GM18507 (cell line): ENCODE measurements at regions not wholly inside any gene's neighbourhood (a gene's known extent, or its start where the extent isn't known, plus 50 kb on each side); places are given as distances from the start of the nearest gene placed in this dataset.

Source experiments
- DNase-seq: peaks from one replicate; pipeline ENCODE4 v3.0.0; 2011; ENCODE audit warnings: low read depth; ENCODE audit not compliant: insufficient read length; ENCODE audit errors: extremely low spot score
- FAIRE-seq: peaks from 2 replicates; lab custom pipeline; 2011; peaks lifted over from hg19 to GRCh38; lab: Jason Lieb, UNC

DNA sequence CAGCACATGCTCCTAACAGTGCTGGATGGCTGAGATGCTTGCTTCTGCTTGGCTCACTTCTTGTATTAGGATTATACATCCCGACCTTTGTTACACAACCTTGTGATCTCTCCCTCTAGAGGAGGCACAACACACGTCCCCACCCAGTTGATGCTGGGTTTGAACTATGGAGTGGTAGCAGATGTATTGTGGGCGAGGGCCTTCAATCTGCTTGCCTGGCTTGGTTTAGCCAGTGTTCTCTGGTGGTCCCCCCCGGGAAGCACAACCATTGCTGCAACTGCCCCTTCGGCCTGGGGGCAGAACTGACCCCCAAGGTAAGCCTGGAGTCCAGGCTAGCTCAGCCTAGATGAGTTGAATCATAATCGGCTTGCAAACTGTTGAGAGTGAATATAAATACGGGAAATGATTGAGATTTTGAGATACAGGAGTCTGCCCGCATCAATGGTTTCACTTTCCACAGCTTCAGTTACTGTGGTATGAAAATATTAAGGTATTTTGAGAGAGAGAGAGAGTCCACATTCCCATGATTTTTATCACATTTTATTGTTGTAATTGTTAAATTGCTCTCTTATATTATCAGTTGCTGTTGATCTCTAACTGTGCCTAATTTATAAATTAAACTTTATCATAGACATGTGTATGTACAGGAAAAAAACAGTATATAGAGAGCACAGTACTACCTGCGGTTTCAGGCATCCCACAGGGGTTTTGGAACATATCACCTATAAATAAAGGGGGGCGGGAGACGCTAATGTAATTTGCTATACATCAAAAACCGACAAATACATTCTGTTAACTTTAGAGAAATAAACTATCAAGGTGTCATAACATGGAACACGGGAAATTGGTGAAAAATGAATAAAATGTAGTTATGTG is 482.0 kb upstream of the B3GAT1 start:
- no peak for DNase-seq
- no peak for FAIRE-seq

DNA sequence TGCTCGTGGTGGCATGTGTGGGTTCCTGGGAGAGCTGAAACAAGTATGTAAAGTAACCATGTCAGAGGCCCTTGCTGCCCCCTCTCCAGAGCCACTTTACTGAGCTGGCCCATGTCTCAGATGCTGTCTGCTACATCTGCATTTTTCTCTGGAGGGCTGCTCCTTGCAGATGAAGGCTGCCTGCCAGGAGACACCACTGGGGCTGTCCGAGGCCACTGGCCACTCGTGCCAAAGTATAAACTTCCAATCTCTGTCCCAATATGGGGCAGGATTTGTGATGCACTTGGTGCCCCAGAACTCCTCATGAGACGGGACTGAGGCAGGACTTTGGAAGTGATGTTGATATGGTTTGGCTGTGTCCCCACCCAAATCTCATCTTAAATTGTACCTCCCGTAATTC is 478.4 kb upstream of the B3GAT1 start:
- DNase-seq (no peak), FAIRE-seq (no peak)

DNA sequence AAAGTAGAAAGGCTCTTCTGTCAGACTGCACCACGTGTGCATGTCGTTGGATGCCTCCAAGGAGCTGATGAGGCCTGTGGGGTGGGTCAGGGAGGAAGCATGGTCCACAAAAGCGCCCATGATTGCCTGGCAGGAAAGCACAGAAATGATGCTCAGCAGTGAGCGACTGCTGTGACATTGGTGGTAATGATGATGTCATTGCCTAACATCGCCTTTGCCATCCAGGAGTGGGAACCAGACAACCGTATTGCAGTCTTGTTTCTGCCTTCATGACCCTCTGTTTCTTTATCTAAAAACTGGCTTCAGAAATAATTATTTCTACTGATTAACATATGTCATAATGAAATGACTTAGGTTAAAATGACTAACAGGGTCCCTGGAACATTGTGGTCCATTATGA is 477.8 kb upstream of the B3GAT1 start:
- no peak for FAIRE-seq
- no peak for DNase-seq

DNA sequence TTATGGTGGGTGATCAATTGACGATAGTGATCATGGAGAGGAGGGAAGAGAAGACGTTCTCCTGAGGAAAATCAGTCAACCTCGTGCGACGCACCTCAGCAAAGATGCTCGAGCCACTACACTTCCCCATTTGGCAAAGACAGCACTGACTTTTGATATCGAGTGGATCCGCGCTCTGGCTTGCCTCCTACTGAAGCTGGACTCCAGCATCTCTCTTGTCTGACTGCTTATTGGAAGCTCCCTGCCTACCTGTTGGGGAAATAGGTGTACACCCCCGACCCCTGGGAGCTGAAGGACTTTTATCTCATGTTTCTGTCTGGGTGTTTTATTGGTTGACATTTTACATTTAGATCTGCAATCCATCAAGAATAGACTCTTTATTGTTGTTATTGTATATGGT is 476.8 kb upstream of the B3GAT1 start:
- DNase-seq (no peak), FAIRE-seq (no peak)

DNA sequence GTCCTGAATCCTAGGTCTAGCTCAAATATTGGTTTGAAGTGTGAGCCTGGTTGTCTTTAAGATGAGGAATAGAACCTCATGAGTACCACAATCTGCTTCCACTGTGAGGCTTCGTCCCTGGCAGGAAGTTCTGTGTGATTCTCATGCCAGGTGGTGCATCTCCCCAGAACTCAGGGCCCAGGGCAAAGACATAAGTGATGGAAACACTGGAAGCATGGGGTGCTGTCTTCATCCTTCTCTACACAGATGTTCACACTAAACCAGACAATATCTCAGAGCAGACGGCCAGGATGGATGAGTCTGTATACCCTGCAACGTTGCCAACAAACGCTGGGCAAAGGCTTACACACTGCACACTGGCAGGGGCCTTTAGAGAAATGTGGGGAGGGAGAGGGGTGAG is 475.9 kb upstream of the B3GAT1 start:
- DNase-seq (no peak), FAIRE-seq (no peak)

DNA sequence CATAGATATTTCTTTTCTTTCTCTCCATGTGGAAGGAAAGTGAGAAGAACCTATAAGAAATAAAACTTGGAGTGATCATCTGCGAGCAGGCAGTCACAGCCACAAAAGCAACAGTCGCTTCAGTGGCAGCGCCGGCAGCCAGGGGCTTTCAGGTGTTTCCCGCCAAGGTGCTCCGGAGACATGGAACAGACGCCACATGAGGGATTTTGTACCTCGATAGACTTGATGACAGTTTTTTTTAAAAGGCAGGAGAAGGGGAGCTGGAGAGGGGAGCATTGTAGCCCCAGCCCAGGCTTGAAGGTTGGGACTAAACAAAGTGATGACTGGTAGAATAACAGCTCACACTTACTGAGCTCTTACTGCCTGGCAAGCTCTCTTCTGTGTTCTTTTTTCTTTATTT is 471.4 kb upstream of the B3GAT1 start:
- no peak for DNase-seq
- FAIRE-seq, result no peak

DNA sequence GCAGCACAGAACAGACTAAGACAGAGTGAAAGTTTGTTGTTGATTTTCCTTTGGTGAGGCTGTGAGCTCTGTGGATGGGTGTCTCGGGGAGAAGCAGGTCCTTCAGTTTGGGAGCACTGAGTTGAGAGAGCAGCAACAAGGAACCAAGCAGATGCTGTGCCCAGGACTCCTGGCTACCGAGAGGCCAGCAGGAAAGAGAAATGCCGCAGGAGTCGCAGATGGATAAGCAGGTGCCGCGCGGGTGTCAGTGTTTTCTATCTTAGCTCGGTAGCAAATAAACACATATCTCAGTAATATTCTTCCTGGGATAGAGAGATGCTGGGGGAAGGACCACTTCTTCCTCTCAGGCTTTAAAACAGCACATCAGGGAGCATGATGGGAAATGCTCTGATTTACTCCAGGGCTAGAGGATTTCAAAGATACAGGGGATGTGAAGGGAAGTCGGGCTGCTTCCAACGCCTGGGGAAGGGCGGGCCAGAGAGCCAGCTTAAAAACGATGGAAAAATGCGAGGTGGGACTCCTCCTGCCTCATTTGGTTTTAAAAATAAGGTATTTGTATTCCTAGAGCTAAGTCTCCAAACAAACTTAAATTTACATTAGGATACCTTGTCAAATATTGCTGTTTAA is 470.7 kb upstream of the B3GAT1 start:
- FAIRE-seq (no peak), DNase-seq (no peak)

DNA sequence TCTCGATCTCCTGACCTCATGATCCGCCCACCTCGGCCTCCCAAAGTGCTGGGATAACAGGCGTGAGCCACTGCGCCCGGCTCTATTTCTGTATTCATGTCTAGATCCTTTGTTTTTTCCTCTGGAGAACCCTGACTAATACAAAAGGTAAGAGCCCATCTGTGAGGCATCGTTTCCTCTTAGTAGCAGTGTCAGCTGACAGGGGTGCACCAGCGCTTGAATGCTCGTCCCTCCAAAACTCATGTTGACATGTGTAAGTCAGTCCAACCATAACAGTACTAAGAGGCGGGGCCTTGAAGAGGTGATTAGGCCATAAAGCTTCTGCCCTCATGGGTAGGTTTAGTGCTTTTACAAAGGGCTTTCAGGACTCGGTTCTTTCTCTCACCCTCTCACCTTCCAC is 470.1 kb upstream of the B3GAT1 start:
- FAIRE-seq (no peak), DNase-seq (no peak)

DNA sequence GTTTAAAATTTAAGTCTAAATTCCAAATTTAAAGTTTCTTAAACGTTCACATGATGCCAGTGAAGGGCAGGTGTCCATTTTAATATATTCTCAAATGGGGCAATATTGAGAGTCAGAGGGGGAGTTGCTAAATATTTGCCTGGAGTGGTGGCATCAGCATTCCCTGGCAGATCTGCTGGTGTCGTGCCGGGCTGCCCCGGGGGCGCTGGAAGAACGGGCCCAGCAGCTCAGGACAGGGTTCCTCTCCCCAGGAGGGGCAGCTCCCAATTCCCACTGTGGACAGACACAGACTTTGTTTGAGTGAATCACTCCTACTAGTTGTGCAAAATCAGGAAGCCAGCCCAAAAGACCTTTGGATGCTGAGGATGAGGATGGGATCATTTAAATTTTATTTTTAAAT is 468.7 kb upstream of the B3GAT1 start:
- DNase-seq (no peak), FAIRE-seq (no peak)

DNA sequence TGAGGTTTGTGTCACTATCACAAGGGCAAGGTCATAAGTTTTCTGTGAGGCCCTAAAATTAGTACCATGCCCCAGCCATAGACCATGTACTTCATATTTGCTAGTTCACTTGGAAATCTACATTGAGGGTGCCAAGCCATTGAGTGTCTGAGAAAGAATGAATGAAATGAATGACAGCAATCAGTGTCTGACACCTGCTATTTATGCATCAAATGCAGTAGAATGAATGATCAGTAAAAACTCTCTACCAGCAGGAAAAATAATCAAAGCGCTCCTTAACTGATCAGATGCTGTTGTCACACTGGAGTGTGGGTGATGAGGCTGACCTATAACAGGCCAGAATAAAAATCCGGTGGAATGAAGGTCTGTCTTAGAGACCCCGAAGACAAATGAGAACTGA is 467.9 kb upstream of the B3GAT1 start:
- DNase-seq (no peak), FAIRE-seq (no peak)

DNA sequence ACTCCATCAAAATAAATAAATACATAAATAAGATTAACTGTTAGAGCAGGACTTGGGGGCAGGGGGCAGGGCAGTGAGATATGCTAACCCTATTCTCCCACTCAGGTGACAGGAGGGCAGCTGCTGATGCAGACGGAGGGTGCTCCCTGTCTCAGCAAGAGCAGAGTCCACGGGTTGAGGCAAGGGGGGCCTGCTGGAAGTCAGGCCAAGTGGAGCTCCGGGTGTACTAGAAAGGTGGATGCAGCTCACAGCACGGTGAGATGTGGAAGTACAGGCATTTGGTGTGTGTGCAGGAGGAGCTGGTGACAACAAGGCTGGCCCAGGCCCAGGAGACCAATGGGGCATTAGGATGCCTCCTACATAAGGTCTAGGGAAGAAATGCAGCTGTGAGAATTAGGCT is 467.3 kb upstream of the B3GAT1 start:
- no peak for FAIRE-seq
- DNase-seq, result no peak

DNA sequence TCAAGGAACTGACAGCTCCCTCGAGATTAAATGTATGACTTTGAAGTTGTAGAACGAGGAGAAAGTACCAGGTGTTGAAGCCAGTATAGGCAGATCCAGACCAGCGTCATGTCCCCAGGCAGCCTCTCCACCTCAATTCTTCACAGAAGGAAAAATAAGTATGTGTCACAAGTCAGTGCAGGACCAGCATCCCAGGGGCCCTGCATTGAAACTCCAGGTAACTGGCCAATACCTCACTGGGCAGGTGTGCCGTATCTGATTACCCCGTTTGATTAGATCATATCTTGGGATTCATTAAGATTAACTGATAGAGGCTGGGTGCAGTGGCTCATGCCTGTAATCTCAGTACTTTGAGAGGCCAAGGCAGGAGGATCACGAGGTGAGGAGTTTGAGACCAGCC is 466.7 kb upstream of the B3GAT1 start:
- FAIRE-seq (no peak), DNase-seq (no peak)

DNA sequence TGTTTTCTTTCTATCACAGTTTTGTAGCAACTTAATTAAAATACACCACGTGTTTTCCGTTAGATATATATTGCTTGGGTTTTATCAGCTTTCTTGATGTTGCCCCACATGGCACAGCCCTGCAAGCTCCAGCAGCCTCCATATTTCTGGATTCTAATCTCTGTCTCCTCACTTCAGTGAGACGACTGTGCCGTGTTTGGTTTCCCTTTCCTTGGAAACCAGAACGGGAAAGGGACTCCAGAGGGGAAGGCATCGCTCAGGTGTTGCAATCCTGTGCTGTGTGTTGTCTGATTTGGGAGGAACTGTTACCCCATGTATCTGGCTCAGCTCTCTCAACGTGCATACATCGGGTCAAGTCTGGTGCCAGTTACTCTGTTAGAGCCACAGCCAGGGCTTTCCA is 464.2 kb upstream of the B3GAT1 start:
- DNase-seq, result no peak
- FAIRE-seq, result no peak

DNA sequence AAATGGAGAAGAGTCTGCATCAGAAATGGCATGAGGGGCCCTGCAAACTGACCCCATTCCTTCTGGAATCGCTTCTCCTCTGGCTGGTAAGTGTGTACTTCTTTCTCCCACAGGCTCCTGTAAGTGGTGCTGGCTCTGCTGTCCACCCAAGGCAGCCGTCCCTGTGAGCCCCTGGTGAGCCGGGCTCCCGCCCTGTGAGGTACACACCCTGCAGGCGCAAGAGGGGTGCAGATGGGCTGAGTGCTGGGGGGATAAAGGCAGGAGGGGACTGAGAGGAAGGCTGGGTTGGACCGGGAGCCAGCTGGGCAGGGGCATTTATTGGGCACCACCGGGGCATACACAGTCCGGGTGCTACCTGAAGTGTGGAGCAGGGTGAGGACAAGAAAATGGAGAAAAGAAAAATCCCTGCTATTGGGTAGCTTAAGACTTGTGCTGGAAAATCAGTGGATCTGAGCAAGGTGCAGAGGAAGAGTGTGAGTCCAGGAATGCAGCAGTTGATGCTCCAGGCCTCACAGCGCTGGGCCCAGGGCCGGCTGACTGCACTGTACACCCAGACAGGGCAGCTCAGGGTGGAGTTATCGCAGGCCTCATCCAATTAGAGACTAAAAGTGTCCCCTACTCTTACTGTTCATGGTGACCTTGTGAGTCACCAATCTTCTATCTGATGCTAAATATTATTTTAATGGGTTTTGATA is 455.1 kb upstream of the B3GAT1 start:
- FAIRE-seq (no peak), DNase-seq (no peak)

DNA sequence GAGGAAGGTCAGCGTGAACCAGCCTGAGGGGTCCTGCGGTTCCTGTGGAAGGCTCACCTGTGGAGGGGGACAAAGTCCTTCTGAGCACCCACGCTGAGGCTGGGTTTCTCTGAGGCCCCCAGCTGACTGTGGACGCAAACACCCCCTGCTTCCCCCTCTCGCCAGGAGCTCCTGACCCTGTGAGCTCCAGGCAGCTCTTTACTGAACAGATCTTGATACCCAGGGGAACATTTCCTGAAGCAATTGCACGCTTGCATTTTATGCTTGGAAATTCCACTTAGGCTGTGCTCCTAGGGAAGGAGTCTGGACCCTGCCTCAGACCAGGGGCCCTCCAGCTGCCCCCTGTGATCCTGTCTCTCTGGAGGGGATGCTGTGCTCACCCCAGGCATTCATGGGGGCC is 454.2 kb upstream of the B3GAT1 start:
- no peak for FAIRE-seq

DNA sequence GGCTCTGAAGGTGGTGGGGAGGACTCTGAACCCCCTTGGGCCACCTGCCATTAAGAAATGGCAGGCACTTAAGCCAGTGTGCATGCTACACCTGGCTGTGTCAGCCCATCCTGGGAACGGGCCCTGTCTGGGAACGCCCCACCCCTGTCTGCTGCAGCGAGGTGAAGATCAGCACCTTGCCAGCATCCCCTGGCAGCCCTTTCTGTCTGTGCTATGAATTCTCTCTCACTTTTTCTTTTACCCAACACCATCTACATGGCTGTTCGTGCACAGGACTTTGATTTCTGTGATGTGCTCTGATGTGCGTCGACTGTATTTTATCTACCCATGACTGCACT is 452.9 kb upstream of the B3GAT1 start:
- no peak for FAIRE-seq
- no peak for DNase-seq

More for the DNA sequence above, 454.2 kb upstream of the B3GAT1 start:
- DNase-seq, result no peak

DNA sequence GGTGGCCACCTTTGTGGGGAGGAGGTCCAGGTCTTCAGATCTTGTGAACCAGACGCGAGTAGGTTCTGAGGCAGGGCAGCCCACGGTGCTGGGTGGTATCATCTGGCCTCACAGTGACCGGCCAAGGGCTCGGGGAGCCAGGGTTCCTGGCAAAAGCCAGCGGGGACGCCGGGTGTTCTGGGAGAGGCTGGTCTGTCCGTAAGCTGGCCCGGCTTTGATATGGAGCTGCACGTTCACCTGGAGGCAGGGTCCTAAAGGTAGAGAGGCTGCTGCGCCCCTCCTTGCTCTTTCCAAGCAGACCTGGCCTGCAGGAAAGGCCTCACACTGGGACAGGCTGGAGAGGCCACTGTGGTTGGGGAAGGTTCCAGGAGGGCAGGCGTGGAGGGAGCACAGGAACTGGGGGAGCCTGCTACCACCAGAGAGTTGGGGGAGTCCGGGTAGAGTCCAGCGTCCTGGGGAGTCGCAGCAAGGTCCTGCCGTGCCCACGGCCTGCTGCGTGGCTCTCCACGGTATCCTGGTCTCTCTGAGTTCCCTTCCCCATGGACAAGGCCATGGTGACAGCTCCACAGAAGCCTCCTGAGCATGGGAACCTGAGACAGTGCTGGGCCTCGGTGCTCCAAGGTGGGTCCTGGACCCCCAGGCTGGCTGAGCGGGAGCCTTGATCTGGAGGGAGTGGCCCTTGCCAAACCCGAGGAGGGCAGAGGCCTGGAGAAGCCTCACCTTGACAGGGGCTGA is 452.4 kb upstream of the B3GAT1 start:
- no peak for DNase-seq
- FAIRE-seq, result no peak

DNA sequence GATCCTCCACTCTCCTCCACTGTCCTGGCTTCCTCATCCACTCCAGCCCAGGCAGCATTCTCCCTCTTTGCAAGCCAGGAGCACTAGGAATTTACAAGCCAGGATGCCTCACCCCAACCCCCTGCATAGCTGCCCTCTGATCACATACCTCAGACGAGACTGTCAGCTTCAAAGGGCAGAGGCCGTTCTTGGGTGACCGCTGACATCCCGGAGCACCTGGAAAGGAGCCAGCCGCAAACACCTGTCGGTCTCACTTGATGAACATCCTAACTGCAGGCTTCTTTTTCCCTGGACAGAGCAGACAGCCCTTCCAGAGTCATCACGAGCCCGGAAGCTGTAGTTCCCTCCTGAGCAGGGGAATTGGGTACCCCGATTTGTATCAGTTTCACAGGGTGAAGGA is 451.3 kb upstream of the B3GAT1 start:
- no peak for DNase-seq
- FAIRE-seq, result no peak

DNA sequence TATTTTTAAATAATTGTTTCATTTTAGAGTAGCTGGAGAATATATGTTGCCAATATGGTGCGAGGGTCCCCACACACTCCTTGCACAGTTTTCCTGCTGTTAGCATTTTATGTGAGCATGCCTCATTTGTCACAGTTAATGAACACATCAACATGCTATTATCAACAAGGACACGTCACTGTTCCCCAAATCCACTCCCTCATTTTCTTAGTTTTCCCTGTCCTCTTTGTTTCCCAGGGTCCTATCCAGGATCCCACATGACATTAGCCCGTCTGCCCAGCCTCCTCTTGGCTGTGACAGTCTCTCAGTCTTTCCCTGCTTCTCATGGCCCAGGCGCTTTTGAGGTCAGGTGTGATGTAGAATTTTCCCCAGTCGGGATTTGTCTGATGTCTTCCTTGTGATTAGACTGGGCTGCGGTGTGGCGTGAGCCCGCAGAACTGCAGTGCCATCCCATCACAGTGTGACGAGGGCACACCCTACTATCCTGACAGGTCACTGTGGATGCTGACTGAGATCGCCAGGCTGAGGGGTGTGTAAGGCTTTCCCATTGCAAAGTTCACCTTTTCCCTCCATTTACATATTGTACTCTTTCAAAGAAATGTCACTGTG is 450.6 kb upstream of the B3GAT1 start:
- FAIRE-seq (no peak), DNase-seq (no peak)

DNA sequence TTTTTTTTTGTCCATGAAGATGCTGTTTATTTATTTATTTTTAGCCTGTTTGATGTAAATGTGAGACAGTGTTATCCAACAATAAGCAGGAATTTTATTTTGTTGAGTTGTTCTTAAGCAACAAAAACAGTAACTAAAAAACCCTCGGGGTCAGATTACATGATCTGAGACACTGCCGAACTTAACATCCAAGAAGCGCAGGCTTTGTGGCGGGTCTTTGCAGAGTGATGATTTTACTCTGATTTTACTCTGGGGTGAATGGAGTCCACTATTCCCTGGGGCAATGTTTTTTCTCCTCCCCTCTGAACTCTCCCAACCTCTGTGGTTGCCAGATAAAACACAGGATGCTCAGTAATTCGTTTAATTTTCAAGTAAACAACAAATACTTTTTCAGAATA is 450.1 kb upstream of the B3GAT1 start:
- no peak for FAIRE-seq
- no peak for DNase-seq
